T follicular helper cell (primary cell): ENCODE measurements at regions not wholly inside any gene's neighbourhood (a gene's known extent, or its start where the extent isn't known, plus 50 kb on each side); places are given as distances from the start of the nearest gene placed in this dataset.

ENCODE experiments used
- DNase-seq: peaks from one replicate; pipeline ENCODE4 v3.0.0-alpha.2; 2020; ENCODE audit warnings: low read depth

- DNase-seq: no peak
Measured at GRCh38 chr1:60589916-60590315, 492.4 kb upstream of the NFIA start.

- no peak for DNase-seq
Measured at GRCh38 chr1:60589046-60589748, 493.2 kb upstream of the NFIA start.

GRCh38 chr1:60584371-60584770 is 498.0 kb upstream of the NFIA start:
- DNase-seq: no peak

GRCh38 chr1:60583696-60584095 is 498.7 kb upstream of the NFIA start:
- DNase-seq: no peak

- DNase-seq: no peak
Measured at GRCh38 chr1:60581455-60582220, 500.7 kb upstream of the NFIA start.

GRCh38 chr1:60577029-60577428 is 503.5 kb upstream of the C1orf87 start:
- no peak for DNase-seq

- no peak for DNase-seq
Measured at GRCh38 chr1:60575326-60575977, 501.9 kb upstream of the C1orf87 start.

GRCh38 chr1:60573726-60574409 is 500.3 kb upstream of the C1orf87 start:
- no peak for DNase-seq

GRCh38 chr1:60573121-60573520 is 499.6 kb upstream of the C1orf87 start:
- DNase-seq: no peak

- no peak for DNase-seq
Measured at GRCh38 chr1:60572378-60572777, 498.8 kb upstream of the C1orf87 start.

GRCh38 chr1:60571811-60572210 is 498.2 kb upstream of the C1orf87 start:
- DNase-seq: no peak

GRCh38 chr1:60569189-60569588 is 495.6 kb upstream of the C1orf87 start:
- DNase-seq: no peak

- no peak for DNase-seq
Measured at GRCh38 chr1:60567256-60567655, 493.7 kb upstream of the C1orf87 start.

- no peak for DNase-seq
Measured at GRCh38 chr1:60564916-60565750, 491.6 kb upstream of the C1orf87 start.

- DNase-seq: no peak
Measured at GRCh38 chr1:60563777-60564535, 490.4 kb upstream of the C1orf87 start.

GRCh38 chr1:60562740-60563139 is 489.2 kb upstream of the C1orf87 start:
- no peak for DNase-seq

- no peak for DNase-seq
Measured at GRCh38 chr1:60560701-60561100, 487.1 kb upstream of the C1orf87 start.

- DNase-seq: no peak
Measured at GRCh38 chr1:60558236-60558635, 484.7 kb upstream of the C1orf87 start.

- no peak for DNase-seq
Measured at GRCh38 chr1:60553730-60554129, 480.2 kb upstream of the C1orf87 start.

GRCh38 chr1:60547821-60548220 is 474.3 kb upstream of the C1orf87 start:
- DNase-seq: no peak
